ENCODE measurements at regions not wholly inside any gene's neighbourhood (a gene's known extent, or its start where the extent isn't known, plus 50 kb on each side); places are given as distances from the start of the nearest gene placed in this dataset.

- Histone ChIP-seq H3K27ac (no peak overlapping the region), H3K36me3 (no peaks in the 10 kb centered on the region), H3K4me3 (no peak overlapping the region), H3K27me3 (no peaks in the 10 kb centered on the region), H3K9me3 (no peaks in the 10 kb centered on the region), H3K4me1 (no peaks in the 10 kb centered on the region)
- DNase-seq: no peak
- TF ChIP-seq CTCF (IDR thresholded peaks at IDR 0.05) (no peak), POLR2A (IDR thresholded peaks at IDR 0.05) (no peak)
Observed at GRCh38 chr3:96007650-96008195, 806.7 kb upstream of the EPHA6 start.

GRCh38 chr3:96012939-96013338 is 801.5 kb upstream of the EPHA6 start:
- H3K9me3 ChIP-seq: no peaks in the 10 kb centered on the region
- no peaks in the 10 kb centered on the region for H3K4me1 ChIP-seq
- no peak overlapping the region for H3K4me3 ChIP-seq
- no peaks in the 10 kb centered on the region for H3K27me3 ChIP-seq
- no peak overlapping the region for H3K27ac ChIP-seq
- no peak for TF ChIP-seq POLR2A (IDR thresholded peaks at IDR 0.05)
- TF ChIP-seq CTCF (IDR thresholded peaks at IDR 0.05): no peak
- no peaks in the 10 kb centered on the region for H3K36me3 ChIP-seq
- no peak for DNase-seq

- Histone ChIP-seq H3K4me3 (no peak overlapping the region), H3K27ac (no peak overlapping the region), H3K36me3 (no peaks in the 10 kb centered on the region), H3K4me1 (no peaks in the 10 kb centered on the region), H3K9me3 (no peaks in the 10 kb centered on the region), H3K27me3 (no peaks in the 10 kb centered on the region)
- DNase-seq: no peak
- TF ChIP-seq CTCF (IDR thresholded peaks at IDR 0.05) (no peak), POLR2A (IDR thresholded peaks at IDR 0.05) (no peak)
Observed at GRCh38 chr3:96017556-96017955, 796.8 kb upstream of the EPHA6 start.

- Histone ChIP-seq H3K4me1 (no peaks in the 10 kb centered on the region), H3K27me3 (no peaks in the 10 kb centered on the region), H3K36me3 (no peaks in the 10 kb centered on the region), H3K27ac (no peak overlapping the region), H3K4me3 (no peak overlapping the region), H3K9me3 (no peaks in the 10 kb centered on the region)
- DNase-seq: no peak
- no peak for TF ChIP-seq POLR2A (IDR thresholded peaks at IDR 0.05)
- TF ChIP-seq CTCF (IDR thresholded peaks at IDR 0.05): no peak
Observed at GRCh38 chr3:96022676-96023075, 791.7 kb upstream of the EPHA6 start.

- H3K27me3 ChIP-seq: no peaks in the 10 kb centered on the region
- H3K4me1 ChIP-seq: no peaks in the 10 kb centered on the region
- no peaks in the 10 kb centered on the region for H3K9me3 ChIP-seq
- TF ChIP-seq POLR2A (IDR thresholded peaks at IDR 0.05) (no peak), CTCF (IDR thresholded peaks at IDR 0.05) (no peak)
- no peak overlapping the region for H3K4me3 ChIP-seq
- no peak overlapping the region for H3K27ac ChIP-seq
- H3K36me3 ChIP-seq: no peaks in the 10 kb centered on the region
- DNase-seq: no peak
Observed at GRCh38 chr3:96027718-96028117, 786.7 kb upstream of the EPHA6 start.

GRCh38 chr3:96039632-96040031 is 774.8 kb upstream of the EPHA6 start:
- H3K27me3 ChIP-seq: no peaks in the 10 kb centered on the region
- no peaks in the 10 kb centered on the region for H3K9me3 ChIP-seq
- H3K27ac ChIP-seq: no peak overlapping the region
- TF ChIP-seq POLR2A (IDR thresholded peaks at IDR 0.05) (no peak), CTCF (IDR thresholded peaks at IDR 0.05) (no peak)
- DNase-seq: no peak
- no peaks in the 10 kb centered on the region for H3K4me1 ChIP-seq
- no peak overlapping the region for H3K4me3 ChIP-seq
- no peaks in the 10 kb centered on the region for H3K36me3 ChIP-seq
